RCC 7860 (cell line): ENCODE measurements at regions not wholly inside any gene's neighbourhood (a gene's known extent, or its start where the extent isn't known, plus 50 kb on each side); places are given as distances from the start of the nearest gene placed in this dataset.

Experiments used
- DNase-seq: peaks from one replicate; pipeline ENCODE4 v3.0.0-alpha.2; 2015; ENCODE audit warnings: low spot score
- FAIRE-seq: peaks from 2 replicates; lab custom pipeline; 2012; peaks lifted over from hg19 to GRCh38; lab: Jason Lieb, UNC

DNA sequence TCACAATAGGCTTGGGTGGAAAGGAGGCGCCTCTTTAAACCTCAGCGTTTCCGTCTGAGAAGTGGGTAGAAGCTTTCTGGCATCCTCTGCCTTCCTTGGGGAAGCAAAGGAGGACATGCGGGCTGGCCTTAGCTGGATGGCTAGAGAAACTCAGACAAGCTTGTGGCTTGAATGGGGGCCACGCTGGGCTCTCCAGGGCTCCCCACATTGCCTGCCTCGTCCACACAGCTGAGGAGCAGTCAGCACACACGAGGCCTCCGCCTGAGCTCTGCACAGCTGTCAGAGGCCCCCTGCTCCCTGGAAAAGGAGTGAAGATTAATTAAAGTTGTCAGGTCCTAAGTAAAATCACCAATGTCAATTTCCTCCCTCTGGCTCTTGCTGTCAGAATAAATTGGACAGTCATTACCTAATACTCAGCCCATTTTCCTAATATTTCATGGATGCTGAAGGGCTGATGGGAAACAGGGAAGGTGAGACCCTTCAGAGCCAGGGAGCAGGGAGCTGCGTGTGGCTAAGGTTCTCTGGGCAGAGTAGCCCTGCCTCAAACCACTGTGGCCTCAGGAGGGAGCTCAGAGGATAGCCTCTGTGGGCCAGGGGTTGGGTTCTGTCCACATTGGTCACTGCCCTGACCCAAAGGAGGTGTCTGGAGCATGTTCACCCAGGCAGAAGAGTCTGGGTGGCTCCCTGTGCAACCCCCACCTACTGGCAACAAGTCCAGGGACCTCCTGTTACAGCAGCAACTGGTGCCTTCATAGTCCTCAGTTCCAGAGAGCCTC is 118.3 kb upstream of the CD82 start:
- no peak for FAIRE-seq
- DNase-seq: no peak

DNA sequence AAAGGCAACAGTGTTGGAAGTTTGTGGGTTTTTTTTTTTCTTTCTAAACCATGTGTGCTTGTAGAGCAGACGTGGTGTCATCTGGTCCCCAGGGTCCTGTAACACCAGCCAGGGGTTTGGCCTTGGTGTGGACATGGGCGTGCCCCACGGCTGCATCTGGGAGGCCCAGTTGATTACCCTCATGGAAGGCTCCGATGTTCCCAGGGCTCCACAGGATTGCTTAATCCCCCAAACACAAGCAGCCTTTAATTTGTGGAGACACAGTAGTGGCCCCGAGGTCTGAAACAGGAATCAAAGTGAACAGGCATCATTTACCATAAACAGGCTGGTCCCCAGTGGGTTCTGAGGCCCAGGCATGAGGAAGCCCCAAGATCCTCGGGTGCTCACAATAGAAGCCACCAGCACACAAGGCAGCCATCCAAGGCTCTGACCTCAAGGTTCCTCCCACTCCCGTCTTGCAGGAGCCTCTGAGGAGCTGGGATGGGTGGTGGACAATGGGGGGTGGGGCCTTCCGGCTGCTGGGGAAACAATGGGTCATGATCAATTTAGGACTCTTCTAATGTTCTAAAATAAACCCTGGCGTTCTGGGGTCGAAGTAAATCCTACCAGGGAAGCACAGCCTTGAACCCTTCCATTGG is 115.0 kb upstream of the CD82 start:
- FAIRE-seq (no peak), DNase-seq (no peak)

- FAIRE-seq (no peak), DNase-seq (no peak)
These were observed 113.8 kb upstream of the CD82 start for GRCh38 chr11:44451706-44452105.

- FAIRE-seq (no peak), DNase-seq (no peak)
These were observed 112.5 kb upstream of the CD82 start for GRCh38 chr11:44452827-44453572.

- FAIRE-seq: no peak
- no peak for DNase-seq
These were observed 111.6 kb upstream of the CD82 start for GRCh38 chr11:44453871-44454270.

- DNase-seq (no peak), FAIRE-seq (no peak)
These were observed 110.8 kb upstream of the CD82 start for GRCh38 chr11:44454666-44455065.

GRCh38 chr11:44456544-44457300 is 108.7 kb upstream of the CD82 start:
- no peak for FAIRE-seq
- no peak for DNase-seq

DNA sequence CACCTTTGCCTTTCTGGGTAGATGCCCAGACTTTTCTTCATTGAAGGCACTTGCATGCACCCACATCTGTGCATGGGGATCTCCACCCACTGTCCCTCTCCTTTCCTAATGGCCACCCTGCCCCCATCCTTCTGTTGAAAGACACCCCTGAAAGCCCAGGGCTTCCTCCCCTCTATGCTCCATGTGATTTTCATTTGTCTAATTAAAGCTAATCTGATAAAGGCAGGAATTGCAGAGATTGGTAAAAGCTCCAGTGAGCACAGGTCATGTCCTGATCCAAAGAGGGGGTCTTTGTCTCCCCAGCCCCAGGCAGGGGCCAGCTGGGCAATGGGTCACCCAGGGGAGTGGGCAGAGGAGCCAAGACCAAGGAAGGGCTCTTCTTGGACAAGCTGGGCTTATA is 107.6 kb upstream of the CD82 start:
- DNase-seq (no peak), FAIRE-seq (no peak)

- FAIRE-seq (no peak), DNase-seq (no peak)
These were observed 101.7 kb upstream of the CD82 start for GRCh38 chr11:44463751-44464150.

- FAIRE-seq (no peak), DNase-seq (no peak)
These were observed 100.7 kb upstream of the CD82 start for GRCh38 chr11:44464741-44465140.

- DNase-seq (no peak), FAIRE-seq (no peak)
These were observed 98.8 kb upstream of the CD82 start for GRCh38 chr11:44466531-44467205.

DNA sequence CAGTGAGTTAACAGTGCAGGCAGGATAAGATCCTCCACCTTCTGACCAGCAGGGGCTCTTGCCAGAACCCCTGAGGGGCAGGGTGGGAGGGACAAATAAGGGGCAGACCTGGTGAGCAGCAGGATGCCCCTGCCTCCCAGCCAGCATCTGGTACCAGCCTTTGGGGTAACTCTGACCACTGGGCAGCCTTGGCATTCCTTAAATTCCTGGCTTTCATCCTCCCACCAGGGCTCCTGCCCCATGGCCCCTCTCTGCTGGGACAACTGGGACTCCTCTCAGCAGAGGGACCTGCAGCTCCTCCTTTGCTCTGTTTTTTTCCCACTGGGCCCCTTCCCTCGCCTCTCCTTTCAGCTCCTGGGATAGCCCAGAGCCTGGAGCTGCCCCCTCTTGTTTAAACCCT is 98.0 kb upstream of the CD82 start:
- no peak for FAIRE-seq

DNA sequence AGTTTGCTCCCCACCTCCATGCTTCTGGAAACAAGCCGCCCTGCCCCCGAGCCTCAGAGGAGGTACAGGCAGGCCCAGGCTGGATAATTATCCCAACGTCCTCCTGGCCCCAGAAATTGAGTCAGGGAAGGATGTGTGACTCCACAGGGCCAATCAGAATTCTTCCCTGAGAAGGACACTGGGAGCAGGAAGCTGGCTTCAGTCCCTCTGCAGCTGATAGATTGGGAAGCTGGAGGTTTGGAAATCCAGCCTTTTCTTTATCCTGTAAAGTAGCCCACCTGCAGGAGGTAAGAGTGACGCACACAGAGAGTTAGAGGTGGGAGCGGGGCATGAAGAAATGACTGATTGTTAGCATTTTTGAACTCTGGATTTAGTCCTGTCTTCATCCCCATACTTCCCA is 97.5 kb upstream of the CD82 start:
- DNase-seq (no peak), FAIRE-seq (no peak)

More for the DNA sequence above, 98.0 kb upstream of the CD82 start:
- no peak for DNase-seq

GRCh38 chr11:44468345-44468988 is 97.0 kb upstream of the CD82 start:
- DNase-seq (no peak), FAIRE-seq (no peak)

DNA sequence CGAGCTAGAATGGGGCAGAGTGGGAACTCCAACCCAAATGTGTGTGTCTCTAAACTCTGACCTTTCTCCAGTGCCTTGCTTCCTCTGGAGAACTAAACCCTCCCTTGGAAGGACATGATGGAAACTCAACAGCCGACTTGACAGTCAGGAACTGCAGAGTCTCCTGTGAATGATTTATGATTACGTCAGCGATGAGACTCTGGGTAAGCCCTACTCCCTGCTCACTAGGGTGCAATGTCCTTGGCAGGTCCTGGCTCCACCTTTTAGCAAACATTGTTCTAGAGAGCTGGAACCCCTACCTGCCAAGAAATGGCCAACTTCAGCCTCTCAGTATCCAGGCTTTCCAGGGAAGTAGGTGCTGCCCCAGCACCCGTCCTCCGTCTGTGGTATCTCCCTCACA is 96.1 kb upstream of the CD82 start:
- FAIRE-seq: no peak
- no peak for DNase-seq

- DNase-seq: no peak
- no peak for FAIRE-seq
These were observed 94.6 kb upstream of the CD82 start for GRCh38 chr11:44470854-44471253.

DNA sequence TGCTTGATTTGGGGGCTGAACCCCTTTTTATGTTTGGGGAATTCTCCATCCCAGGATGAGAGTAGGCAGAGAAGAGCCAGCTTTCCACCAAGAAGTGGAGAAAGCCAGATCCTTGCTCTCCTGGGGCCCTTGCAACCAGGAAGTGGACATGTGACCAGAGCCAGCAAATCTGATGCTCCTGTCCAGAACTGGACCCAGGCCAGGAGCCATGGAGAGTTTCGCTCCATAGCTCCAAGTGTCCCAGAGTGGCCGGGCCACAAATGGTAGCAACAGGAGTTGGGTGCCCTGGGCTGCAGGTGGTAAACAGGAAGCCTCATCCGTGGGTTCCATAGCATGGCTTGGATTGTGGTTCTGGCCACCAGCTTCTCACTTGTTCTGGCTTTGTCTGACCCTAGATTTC is 93.9 kb upstream of the CD82 start:
- FAIRE-seq (no peak), DNase-seq (no peak)

GRCh38 chr11:44472916-44473315 is 92.5 kb upstream of the CD82 start:
- no peak for DNase-seq
- FAIRE-seq: no peak

DNA sequence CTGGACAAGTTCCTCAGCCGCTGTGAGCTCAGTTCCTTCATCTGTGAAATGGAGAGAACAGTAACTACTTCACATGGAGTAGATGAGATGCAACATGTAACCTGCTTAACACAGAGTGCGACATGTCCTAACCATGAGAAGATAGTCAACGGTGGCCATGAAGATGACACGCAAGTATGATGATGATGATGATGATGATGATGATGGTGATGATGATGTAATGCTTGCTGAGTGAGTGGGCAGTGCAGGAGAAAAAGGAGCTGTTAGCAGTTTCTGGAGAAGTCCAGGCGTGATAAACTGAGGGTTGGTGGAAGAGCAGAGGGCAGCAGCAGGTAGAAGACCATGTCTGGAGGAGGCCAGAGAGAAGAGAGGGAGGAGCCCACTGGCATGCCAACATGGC is 90.8 kb upstream of the CD82 start:
- FAIRE-seq (no peak), DNase-seq (no peak)

DNA sequence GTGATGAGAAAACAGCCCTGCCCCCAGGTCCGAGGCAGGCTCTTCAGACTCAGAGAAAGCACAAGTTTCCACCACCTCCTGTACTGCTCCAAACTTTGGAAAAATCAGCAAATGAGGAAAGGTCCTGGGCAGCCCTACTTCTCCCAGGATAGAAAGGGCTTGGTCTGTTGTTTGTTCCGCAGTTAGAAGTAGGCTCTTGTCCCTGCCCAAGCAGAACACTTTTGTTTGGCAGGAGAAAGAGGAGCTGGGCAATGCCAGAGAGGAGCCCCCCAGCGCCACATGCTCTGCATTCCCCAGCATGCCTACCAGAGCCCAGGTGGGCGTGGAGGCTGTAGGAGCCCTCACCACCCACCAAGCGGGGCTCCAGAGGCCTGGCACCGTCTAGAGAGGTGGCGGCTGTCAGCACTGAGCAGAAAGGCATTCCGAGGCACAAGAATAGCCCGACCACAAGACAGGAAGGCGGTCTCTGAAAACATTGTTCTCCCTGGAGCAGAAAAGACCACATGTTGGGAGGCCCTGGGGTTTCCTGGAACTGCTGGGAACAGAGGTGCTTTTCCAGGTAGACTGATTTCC is 90.3 kb upstream of the CD82 start:
- DNase-seq (no peak), FAIRE-seq (no peak)
